C4-2B (cell line): ENCODE measurements at regions not wholly inside any gene's neighbourhood (a gene's known extent, or its start where the extent isn't known, plus 50 kb on each side); places are given as distances from the start of the nearest gene placed in this dataset.
"Not testable (repeated sequence)": the region's sequence is repeated elsewhere in the genome, so short reads cannot be mapped to it uniquely, and the experiment has no call there.

ENCODE experiments used
- CTCF ChIP-seq: fragments of 450-650 bp; conservative IDR thresholded peaks from 2 replicates; pipeline ENCODE4 v1.5.1; 2017; ENCODE audit warnings: mild to moderate bottlenecking
- ZFX ChIP-seq: fragments of 450-650 bp; IDR thresholded peaks from 2 replicates; pipeline ENCODE4 v1.6.1; 2017

- TF ChIP-seq CTCF, ZFX: not testable (repeated sequence)
Observed at GRCh38 chr7:76959573-76960399, 72.4 kb downstream of the SPDYE17 start.
